Left renal pelvis (tissue), 4 donors: ENCODE measurements at regions not wholly inside any gene's neighbourhood (a gene's known extent, or its start where the extent isn't known, plus 50 kb on each side); places are given as distances from the start of the nearest gene placed in this dataset.
"Not testable (repeated sequence)": the region's sequence is repeated elsewhere in the genome, so short reads cannot be mapped to it uniquely, and the experiment has no call there.

Source experiments
- DNase-seq, 4 donors: peaks; one replicate each; pipeline ENCODE4 v3.0.0-alpha.2; 2013; ENCODE audit warnings: low read depth in 4 of 4, low spot score in 3 of 4

- no peak for DNase-seq
Observed at GRCh38 chr6:80537118-80537972, 430.9 kb downstream of the BCKDHB start.

- no peak for DNase-seq
Observed at GRCh38 chr6:80535914-80536565, 429.6 kb downstream of the BCKDHB start.

- no peak for DNase-seq
Observed at GRCh38 chr6:80531681-80532619, 425.5 kb downstream of the BCKDHB start.

GRCh38 chr6:80530103-80530502, 423.6 kb downstream of the BCKDHB start:
- no peak for DNase-seq

GRCh38 chr6:80528115-80528514, 421.6 kb downstream of the BCKDHB start:
- DNase-seq = no peak

GRCh38 chr6:80527552-80528052, 421.1 kb downstream of the BCKDHB start:
- no peak for DNase-seq

GRCh38 chr6:80523531-80523997, 417.1 kb downstream of the BCKDHB start:
- DNase-seq = peak in 2 of 4 donors; percentile 3 to 7

GRCh38 chr6:80523010-80523409, 416.5 kb downstream of the BCKDHB start:
- DNase-seq = peak in 3 of 4 donors; percentile 15 to 38 (median 35)

GRCh38 chr6:80522576-80522975, 416.1 kb downstream of the BCKDHB start:
- peak in 3 of 4 donors; percentile 6 to 14 (median 8) for DNase-seq

- no peak for DNase-seq
Observed at GRCh38 chr6:80519811-80520594, 413.5 kb downstream of the BCKDHB start.

GRCh38 chr6:80517525-80517924, 411.1 kb downstream of the BCKDHB start:
- no peak for DNase-seq

- DNase-seq = not testable (repeated sequence)
Observed at GRCh38 chr6:80510521-80510920, 404.1 kb downstream of the BCKDHB start.

GRCh38 chr6:80508885-80509630, 402.6 kb downstream of the BCKDHB start:
- no peak for DNase-seq

GRCh38 chr6:80504882-80505281, 398.4 kb downstream of the BCKDHB start:
- no peak for DNase-seq

GRCh38 chr6:80503660-80504059, 397.2 kb downstream of the BCKDHB start:
- DNase-seq = no peak

GRCh38 chr6:80502871-80503270, 396.4 kb downstream of the BCKDHB start:
- DNase-seq = no peak

- no peak for DNase-seq
Observed at GRCh38 chr6:80501636-80502035, 395.2 kb downstream of the BCKDHB start.

GRCh38 chr6:80497696-80498486, 391.4 kb downstream of the BCKDHB start:
- DNase-seq = not testable (repeated sequence)
